ENCODE measurements at regions not wholly inside any gene's neighbourhood (a gene's known extent, or its start where the extent isn't known, plus 50 kb on each side); places are given as distances from the start of the nearest gene placed in this dataset.
"Not testable (repeated sequence)": the region's sequence is repeated elsewhere in the genome, so short reads cannot be mapped to it uniquely, and the experiment has no call there.

DNA sequence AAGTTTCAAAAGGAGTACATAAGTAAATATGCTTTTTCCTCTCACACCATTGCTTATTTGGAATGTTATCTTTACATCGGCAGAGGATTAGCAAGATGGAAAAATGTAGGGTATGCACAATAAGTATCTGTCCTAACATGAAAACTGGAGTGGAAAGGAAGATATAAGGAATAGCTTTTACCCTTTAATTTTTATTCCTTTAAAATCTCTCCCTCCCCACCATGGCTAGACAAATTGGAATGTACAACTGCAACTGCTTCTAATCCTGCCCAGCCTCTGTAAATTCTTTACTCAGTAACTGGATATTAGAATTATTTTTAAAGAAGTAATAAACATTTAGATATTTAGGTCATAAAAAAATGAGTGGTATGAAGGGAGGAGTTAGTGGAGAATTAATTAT lies 171.5 kb downstream of the PCDH18 start:
- Histone ChIP-seq H3K36me3 (no peaks in the 10 kb centered on the region), H3K4me3 (replicated peaks in 1 of 3) (no peak overlapping the region), H3K4me1 (no peaks in the 10 kb centered on the region), H3K9me3 (no peaks in the 10 kb centered on the region), H3K27me3 (no peaks in the 10 kb centered on the region), H3K27ac (no peak overlapping the region)
- no peak for DNase-seq
- WGBS, 2 donors: 69 to 75% methylated on average over 1 of the region's 1 CpG
- no peak for TF ChIP-seq POLR2A (IDR thresholded peaks at IDR 0.05)
- TF ChIP-seq, protein P1, sequence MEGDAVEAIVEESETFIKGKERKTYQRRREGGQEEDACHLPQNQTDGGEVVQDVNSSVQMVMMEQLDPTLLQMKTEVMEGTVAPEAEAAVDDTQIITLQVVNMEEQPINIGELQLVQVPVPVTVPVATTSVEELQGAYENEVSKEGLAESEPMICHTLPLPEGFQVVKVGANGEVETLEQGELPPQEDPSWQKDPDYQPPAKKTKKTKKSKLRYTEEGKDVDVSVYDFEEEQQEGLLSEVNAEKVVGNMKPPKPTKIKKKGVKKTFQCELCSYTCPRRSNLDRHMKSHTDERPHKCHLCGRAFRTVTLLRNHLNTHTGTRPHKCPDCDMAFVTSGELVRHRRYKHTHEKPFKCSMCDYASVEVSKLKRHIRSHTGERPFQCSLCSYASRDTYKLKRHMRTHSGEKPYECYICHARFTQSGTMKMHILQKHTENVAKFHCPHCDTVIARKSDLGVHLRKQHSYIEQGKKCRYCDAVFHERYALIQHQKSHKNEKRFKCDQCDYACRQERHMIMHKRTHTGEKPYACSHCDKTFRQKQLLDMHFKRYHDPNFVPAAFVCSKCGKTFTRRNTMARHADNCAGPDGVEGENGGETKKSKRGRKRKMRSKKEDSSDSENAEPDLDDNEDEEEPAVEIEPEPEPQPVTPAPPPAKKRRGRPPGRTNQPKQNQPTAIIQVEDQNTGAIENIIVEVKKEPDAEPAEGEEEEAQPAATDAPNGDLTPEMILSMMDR (IDR thresholded peaks at IDR 0.05): no peak
- intact Hi-C loops (cut with DNase I): no loop called here

DNA sequence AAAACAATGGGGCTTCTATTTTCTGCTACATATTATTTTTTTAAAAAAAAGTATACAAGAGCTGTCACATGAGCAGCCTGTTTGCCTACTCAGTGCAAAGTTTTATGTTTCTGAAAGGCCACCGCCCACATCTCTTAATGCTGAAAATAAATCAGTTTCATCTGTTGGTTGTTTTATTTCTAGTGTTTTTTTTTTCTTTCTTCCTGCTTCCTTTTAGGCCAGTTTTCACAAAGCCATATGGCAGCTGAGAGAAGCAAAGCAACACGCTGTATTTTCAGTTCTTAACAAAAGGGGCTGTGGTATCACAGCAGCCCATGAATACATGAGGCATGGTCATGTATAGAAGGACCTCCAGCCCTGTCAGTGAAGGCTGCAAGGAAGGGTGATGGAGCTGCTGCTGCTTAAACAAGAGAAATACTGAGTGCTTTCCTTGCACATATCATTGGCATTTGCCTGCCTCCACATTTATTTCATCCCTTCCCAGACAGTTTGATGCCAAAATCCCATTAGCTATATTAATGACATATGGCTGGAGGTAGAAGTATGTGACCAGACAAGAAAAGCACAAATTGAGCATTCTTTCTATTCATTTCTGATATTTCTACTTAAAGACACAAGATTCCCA lies 172.5 kb downstream of the PCDH18 start:
- 53 to 60% methylated on average over 2 of the region's 2 CpGs for WGBS, 2 donors
- Histone ChIP-seq H3K36me3 (no peaks in the 10 kb centered on the region), H3K4me3 (replicated peaks in 1 of 3) (no peak overlapping the region), H3K27ac (no peak overlapping the region), H3K9me3 (no peaks in the 10 kb centered on the region), H3K27me3 (no peaks in the 10 kb centered on the region), H3K4me1 (no peaks in the 10 kb centered on the region)
- intact Hi-C loops (cut with DNase I): no loop called here
- DNase-seq: no peak
- TF ChIP-seq, protein P1 (IDR thresholded peaks at IDR 0.05): no peak
- TF ChIP-seq POLR2A (IDR thresholded peaks at IDR 0.05): no peak

DNA sequence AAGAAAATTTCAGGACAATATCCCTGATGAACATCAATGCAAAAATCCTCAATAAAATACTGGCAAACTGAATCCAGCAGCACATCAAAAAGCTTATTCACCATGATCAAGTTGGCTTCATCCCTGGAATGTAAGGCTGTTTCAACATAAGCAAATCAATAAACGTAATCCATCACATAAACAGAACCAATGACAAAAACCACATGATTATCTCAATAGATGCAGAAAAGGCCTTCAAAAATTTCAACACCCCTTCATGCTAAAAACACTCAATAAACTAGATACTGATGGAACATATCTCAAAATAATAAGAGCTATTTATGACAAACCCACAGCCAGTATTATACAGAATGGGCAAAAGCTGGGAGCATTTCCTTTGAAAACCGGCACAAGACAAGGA lies 177.7 kb downstream of the PCDH18 start:
- H3K27me3 ChIP-seq; H3K4me1 ChIP-seq; H3K4me3 ChIP-seq (replicated peaks in 1 of 3); DNase-seq; intact Hi-C loops (cut with DNase I); H3K36me3 ChIP-seq; H3K9me3 ChIP-seq; H3K27ac ChIP-seq: not testable (repeated sequence)
- WGBS, 2 donors: 89 to 92% methylated on average over 2 of the region's 2 CpGs

DNA sequence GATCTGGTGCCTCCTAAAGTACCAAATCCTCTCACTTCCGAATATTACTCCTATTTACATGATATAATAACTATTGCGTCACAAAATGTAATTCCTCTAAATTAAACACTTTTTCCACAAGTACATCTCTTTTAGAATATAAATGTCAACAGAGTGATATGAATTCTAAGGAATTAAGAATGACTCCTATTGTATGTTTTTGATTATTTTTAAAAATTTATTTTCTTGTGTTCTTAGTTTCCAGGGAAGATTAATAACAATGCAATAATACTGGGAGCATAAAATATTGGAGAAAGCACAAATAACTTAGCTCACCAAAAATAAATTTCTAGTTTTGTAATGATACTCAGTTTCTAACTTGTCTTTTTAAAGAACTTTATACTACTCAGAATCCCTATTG lies 184.9 kb downstream of the PCDH18 start:
- no peak for DNase-seq
- no peak for TF ChIP-seq POLR2A (IDR thresholded peaks at IDR 0.05)
- TF ChIP-seq, protein P1 (IDR thresholded peaks at IDR 0.05): no peak
- no peak overlapping the region for H3K27ac ChIP-seq
- no peaks in the 10 kb centered on the region for H3K36me3 ChIP-seq
- no peak overlapping the region for H3K4me3 ChIP-seq (replicated peaks in 1 of 3)
- intact Hi-C loops (cut with DNase I): no loop called here
- no peaks in the 10 kb centered on the region for H3K9me3 ChIP-seq
- no peaks in the 10 kb centered on the region for H3K4me1 ChIP-seq
- H3K27me3 ChIP-seq: no peaks in the 10 kb centered on the region
- WGBS, 2 donors: 59 to 68% methylated on average over 2 of the region's 2 CpGs

DNA sequence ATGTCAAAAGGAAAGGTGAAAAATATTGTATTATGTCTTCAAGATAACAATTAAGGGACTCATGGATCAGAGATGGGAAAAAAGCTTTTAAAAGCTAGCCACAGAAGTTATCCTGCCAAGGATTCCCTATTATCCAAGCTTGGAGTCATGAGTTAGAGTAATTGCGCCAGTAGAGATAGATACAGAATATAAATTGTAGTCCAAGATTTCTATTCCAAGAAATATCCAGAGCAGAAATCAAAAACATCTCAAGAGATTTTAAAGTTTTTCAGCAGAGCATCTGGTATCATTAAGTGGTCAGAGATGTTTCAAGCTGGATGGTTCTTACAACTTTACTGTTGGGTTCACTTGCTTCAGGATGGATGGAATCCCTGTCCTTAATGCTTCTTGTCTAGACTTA lies 186.7 kb downstream of the PCDH18 start:
- no peak for DNase-seq
- no peaks in the 10 kb centered on the region for H3K27me3 ChIP-seq
- no peak overlapping the region for H3K4me3 ChIP-seq (replicated peaks in 1 of 3)
- intact Hi-C loops (cut with DNase I): no loop called here
- WGBS, 2 donors: 74 to 77% methylated on average over 1 of the region's 1 CpG
- no peak overlapping the region for H3K27ac ChIP-seq
- TF ChIP-seq, protein P1 (IDR thresholded peaks at IDR 0.05): no peak
- TF ChIP-seq POLR2A (IDR thresholded peaks at IDR 0.05): no peak
- H3K36me3 ChIP-seq: no peaks in the 10 kb centered on the region
- no peaks in the 10 kb centered on the region for H3K4me1 ChIP-seq
- H3K9me3 ChIP-seq: no peaks in the 10 kb centered on the region

DNA sequence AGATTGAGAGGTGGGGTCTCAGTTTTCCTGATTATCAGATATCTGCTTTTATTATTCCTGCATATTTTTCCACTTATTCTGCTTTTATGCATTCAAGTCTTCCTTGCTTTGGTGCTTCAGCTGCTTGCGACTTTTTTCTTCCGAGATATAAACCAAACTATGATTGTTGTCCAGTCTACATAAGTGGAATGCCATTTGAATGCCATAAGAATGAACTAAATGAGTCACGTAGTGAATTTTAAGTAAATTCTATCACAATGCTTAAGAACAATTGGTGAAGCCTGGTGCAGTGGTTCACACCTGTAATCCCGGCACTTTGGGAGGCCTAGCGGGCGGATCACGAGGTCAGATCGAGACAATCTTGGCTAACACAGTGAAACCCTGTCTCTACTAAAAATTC lies 189.1 kb downstream of the PCDH18 start:
- DNase-seq: no peak
- Histone ChIP-seq H3K27ac (no peak overlapping the region), H3K36me3 (no peaks in the 10 kb centered on the region), H3K4me3 (replicated peaks in 1 of 3) (no peak overlapping the region), H3K9me3 (no peaks in the 10 kb centered on the region), H3K4me1 (no peaks in the 10 kb centered on the region), H3K27me3 (no peaks in the 10 kb centered on the region)
- WGBS, 2 donors: 93 to 96% methylated on average over 8 of the region's 8 CpGs
- no peak for TF ChIP-seq POLR2A (IDR thresholded peaks at IDR 0.05)
- TF ChIP-seq, protein P1 (IDR thresholded peaks at IDR 0.05): no peak
- intact Hi-C loops (cut with DNase I): no loop called here
